ENCODE measurements at regions not wholly inside any gene's neighbourhood (a gene's known extent, or its start where the extent isn't known, plus 50 kb on each side); places are given as distances from the start of the nearest gene placed in this dataset.

DNA sequence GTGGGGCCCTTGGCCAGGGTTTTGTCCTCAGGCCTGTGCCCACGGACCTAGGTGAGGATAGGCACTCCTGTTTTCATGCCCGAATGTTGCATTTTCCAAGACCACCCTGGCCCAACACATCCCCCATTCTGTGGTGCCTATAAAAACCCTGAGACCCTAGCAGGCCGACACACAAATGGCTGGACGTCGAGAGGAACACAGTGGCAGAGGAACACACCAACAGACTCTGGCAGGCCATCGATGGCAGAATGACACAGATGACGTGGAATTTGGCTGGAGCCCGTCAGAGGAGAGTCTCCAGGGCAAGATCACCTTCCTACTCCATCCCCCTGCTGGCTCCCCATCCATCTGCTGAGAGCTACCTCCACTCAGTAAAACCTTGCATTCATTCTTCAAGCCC, 898.8 kb downstream of the ANKRD7 start:
- no peak overlapping the region for H3K9ac ChIP-seq (ENCODE audit: control insufficient read depth, insufficient read depth, low read length)
- no peaks in the 10 kb centered on the region for H3K4me1 ChIP-seq (ENCODE audit: control insufficient read depth, insufficient read depth, low read length)
- in situ Hi-C loops (cut with MboI): no loop called here
- H3K27ac ChIP-seq (ENCODE audit: control insufficient read depth, insufficient read depth): no peak overlapping the region
- no peak for FAIRE-seq
- 0% methylated on average over 8 of the region's 8 CpGs for WGBS (ENCODE audit: insufficient coverage, insufficient replicate concordance, low lambda C conversion rate, missing lambda C conversion rate)
- H4K20me1 ChIP-seq (ENCODE audit: control insufficient read depth, insufficient read depth): no peaks in the 10 kb centered on the region
- H2AFZ ChIP-seq (ENCODE audit: control insufficient read depth, low read depth, low read length): no peak overlapping the region
- DNase-seq (ENCODE audit: low read depth, low spot score): no peak
- BruUV-seq (replicated peaks): no TSS peak
- RAD21 ChIA-PET (ENCODE audit: unreplicated experiment): no interaction called here
- no peaks in the 10 kb centered on the region for H3K79me2 ChIP-seq (ENCODE audit: control insufficient read depth, insufficient read depth, low read length)
- no peaks in the 10 kb centered on the region for H3K36me3 ChIP-seq (ENCODE audit: control insufficient read depth in 2 of 2, insufficient read depth in 2 of 2, low read length in 1 of 2)
- no peaks in the 10 kb centered on the region for H3K27me3 ChIP-seq (replicated peaks in 1 of 2; ENCODE audit: control insufficient read depth in 2 of 2, insufficient read depth in 2 of 2, low read length in 1 of 2)
- H3K4me3 ChIP-seq: no peak overlapping the region
- intact Hi-C loops (cut with micrococcal nuclease; ENCODE audit: unreplicated experiment): no loop called here
- CTCF ChIA-PET: interaction anchor here (1.1 kb wide), 1 partner anchor 53 kb away, joined by 3 read pairs; no protein-coding TSS in a partner anchor
- H3K4me2 ChIP-seq (ENCODE audit: control insufficient read depth, insufficient read depth): no peak overlapping the region
- SMC1A ChIA-PET (ENCODE audit: uncharacterized antibody, unreplicated experiment): interaction anchor here (0.9 kb wide), 1 partner anchor 10 kb away, joined by 4 read pairs; no protein-coding TSS in a partner anchor
- ATAC-seq: no peak
- no peaks in the 10 kb centered on the region for H3K9me3 ChIP-seq (replicated peaks; ENCODE audit: control insufficient read depth, insufficient read depth, low read length)
- POLR2A ChIA-PET: no interaction called here
- TF ChIP-seq MAX (IDR thresholded peaks at IDR 0.05; ENCODE audit: low read depth, low read length) (no peak), CBX5 (IDR thresholded peaks at IDR 0.05; ENCODE audit: low read depth) (no peak), BACH1 (IDR thresholded peaks at IDR 0.05; ENCODE audit: borderline replicate concordance) (no peak), BRCA1 (IDR thresholded peaks at IDR 0.05; ENCODE audit: low read depth, low read length) (no peak), REST (IDR thresholded peaks at IDR 0.05; ENCODE audit: low read depth, low read length) (no peak), KAT2A (conservative IDR thresholded peaks at IDR 0.05; ENCODE audit: control insufficient read depth, low read depth, low read length) (no peak), IRF5 (IDR thresholded peaks at IDR 0.05; ENCODE audit: borderline replicate concordance) (no peak), BHLHE40 (IDR thresholded peaks at IDR 0.05; ENCODE audit: borderline replicate concordance in 1 of 2, low read depth in 2 of 2, low read length in 1 of 2) (no peak), STAT1 (conservative IDR thresholded peaks at IDR 0.05) (no peak), CEBPB (IDR thresholded peaks at IDR 0.05; ENCODE audit: borderline replicate concordance in 1 of 2, low read depth in 2 of 2, low read length in 2 of 2) (no peak), NR2C2 (IDR thresholded peaks at IDR 0.05; ENCODE audit: borderline replicate concordance, control insufficient read depth, insufficient read length, low read depth) (no peak), JUND (IDR thresholded peaks at IDR 0.05; ENCODE audit: low read depth, low read length) (no peak), MTA2 (IDR thresholded peaks at IDR 0.05; ENCODE audit: low read depth) (no peak), SMAD5 (IDR thresholded peaks at IDR 0.05; ENCODE audit: low read depth) (no peak)
- TF ChIP-seq, protein P1, sequence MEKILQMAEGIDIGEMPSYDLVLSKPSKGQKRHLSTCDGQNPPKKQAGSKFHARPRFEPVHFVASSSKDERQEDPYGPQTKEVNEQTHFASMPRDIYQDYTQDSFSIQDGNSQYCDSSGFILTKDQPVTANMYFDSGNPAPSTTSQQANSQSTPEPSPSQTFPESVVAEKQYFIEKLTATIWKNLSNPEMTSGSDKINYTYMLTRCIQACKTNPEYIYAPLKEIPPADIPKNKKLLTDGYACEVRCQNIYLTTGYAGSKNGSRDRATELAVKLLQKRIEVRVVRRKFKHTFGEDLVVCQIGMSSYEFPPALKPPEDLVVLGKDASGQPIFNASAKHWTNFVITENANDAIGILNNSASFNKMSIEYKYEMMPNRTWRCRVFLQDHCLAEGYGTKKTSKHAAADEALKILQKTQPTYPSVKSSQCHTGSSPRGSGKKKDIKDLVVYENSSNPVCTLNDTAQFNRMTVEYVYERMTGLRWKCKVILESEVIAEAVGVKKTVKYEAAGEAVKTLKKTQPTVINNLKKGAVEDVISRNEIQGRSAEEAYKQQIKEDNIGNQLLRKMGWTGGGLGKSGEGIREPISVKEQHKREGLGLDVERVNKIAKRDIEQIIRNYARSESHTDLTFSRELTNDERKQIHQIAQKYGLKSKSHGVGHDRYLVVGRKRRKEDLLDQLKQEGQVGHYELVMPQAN (conservative IDR thresholded peaks at IDR 0.05): no peak
- TF ChIP-seq, protein P2, sequence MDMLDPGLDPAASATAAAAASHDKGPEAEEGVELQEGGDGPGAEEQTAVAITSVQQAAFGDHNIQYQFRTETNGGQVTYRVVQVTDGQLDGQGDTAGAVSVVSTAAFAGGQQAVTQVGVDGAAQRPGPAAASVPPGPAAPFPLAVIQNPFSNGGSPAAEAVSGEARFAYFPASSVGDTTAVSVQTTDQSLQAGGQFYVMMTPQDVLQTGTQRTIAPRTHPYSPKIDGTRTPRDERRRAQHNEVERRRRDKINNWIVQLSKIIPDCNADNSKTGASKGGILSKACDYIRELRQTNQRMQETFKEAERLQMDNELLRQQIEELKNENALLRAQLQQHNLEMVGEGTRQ (IDR thresholded peaks at IDR 0.05; ENCODE audit: borderline replicate concordance, low read depth, low read length): no peak
